ENCODE measurements at regions not wholly inside any gene's neighbourhood (a gene's known extent, or its start where the extent isn't known, plus 50 kb on each side); places are given as distances from the start of the nearest gene placed in this dataset.

DNA sequence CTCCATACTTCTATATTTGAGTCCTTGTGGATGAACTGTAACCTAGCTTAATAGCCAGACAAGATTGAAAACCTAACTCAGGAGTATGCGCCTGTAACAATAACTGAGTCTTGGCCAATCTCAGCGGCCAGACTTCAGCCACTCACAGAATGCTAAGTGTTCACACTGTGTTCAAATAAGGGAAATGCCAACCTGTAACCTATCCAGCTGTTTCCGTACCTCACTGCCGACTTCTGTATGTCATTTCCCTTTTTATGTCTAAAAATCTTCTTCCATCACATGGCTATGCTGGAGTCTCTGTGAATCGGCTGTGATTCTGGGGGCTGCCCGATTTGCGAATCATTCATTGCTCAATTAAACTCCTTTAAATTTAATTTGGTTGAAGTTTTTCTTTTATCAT, 169.2 kb downstream of the NFKBIZ start:
- H3K4me3 Mint-ChIP-seq: peak overlapping the region; percentile 4

DNA sequence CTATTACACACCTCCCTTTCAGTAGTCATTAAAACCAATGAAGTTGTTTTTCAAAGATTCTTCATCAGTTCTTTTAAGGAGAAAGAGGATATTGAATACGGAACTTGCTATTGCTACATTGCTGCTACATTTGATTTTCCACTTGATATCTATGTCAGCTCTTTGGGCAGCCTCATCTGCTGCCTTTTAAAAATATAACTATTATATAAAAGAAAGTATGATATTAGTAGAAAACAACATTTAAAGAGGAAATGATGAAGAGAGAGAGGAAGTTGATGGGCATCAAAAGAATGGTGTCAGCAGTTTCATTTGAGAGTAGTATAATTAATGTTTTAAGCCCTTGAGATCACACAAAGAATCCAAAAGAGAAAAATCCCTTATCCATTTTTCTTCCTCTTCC, 171.4 kb downstream of the NFKBIZ start:
- no peak overlapping the region for H3K4me3 Mint-ChIP-seq
- Histone ChIP-seq H3K27me3 (replicated peaks in 1 of 4; ENCODE audit: control extremely low read depth in 1 of 4, control insufficient read depth in 3 of 4, insufficient read depth in 4 of 4, low read length in 3 of 4) (no peaks in the 10 kb centered on the region), H3K79me2 (ENCODE audit: control insufficient read depth, insufficient read depth, low read length) (no peaks in the 10 kb centered on the region), H2AFZ (ENCODE audit: insufficient read depth, low read depth, low read length, poor library complexity, severe bottlenecking) (no peak overlapping the region), H3K9ac (ENCODE audit: low read length) (no peak overlapping the region), H3K4me2 (replicated peaks; ENCODE audit: low read depth, low read length, poor library complexity, severe bottlenecking) (no peak overlapping the region), H4K20me1 (ENCODE audit: control insufficient read depth, insufficient read depth, low read length, poor library complexity, severe bottlenecking) (no peaks in the 10 kb centered on the region), H3K4me3 (ENCODE audit: control extremely low read depth in 1 of 5, extremely low read depth in 1 of 5, insufficient read depth in 1 of 5, low read depth in 2 of 5, low read length in 4 of 5) (no peak overlapping the region), H3K27ac (ENCODE audit: low read length in 2 of 2) (no peak overlapping the region), H3K4me1 (ENCODE audit: control insufficient read depth in 2 of 2, insufficient read depth in 2 of 2, low read length in 2 of 2) (peaks cover 12 to 33% of the 10 kb centered on the region in 2 donors), H3K36me3 (replicated peaks in 1 of 2; ENCODE audit: control extremely low read depth in 1 of 2, control insufficient read depth in 1 of 2, extremely low read depth in 1 of 2, insufficient read depth in 2 of 2, low read length in 1 of 2) (no peaks in the 10 kb centered on the region), H3K9me3 (ENCODE audit: control extremely low read depth in 1 of 3, control insufficient read depth in 2 of 3, insufficient read depth in 1 of 3, low read length in 2 of 3) (no peaks in the 10 kb centered on the region)
- DNase-seq (no peak), ATAC-seq (ENCODE audit: low read depth) (no peak)
- POLR2A ChIA-PET: no interaction called here
- CTCF ChIA-PET: no interaction called here
- no peak overlapping the region for H3K27ac Mint-ChIP-seq
- H3K4me1 Mint-ChIP-seq: peaks cover 41% of the 10 kb centered on the region
- H3K9me3 Mint-ChIP-seq (ENCODE audit: insufficient read depth): no peaks in the 10 kb centered on the region
- WGBS (ENCODE audit: insufficient coverage): no CpG with 5 or more reads among the region's 1 CpG
- TF ChIP-seq EZH2 (IDR thresholded peaks at IDR 0.05; ENCODE audit: borderline replicate concordance, insufficient read depth, low read depth, low read length, poor library complexity, severe bottlenecking): no peak
- TF ChIP-seq, protein P1, sequence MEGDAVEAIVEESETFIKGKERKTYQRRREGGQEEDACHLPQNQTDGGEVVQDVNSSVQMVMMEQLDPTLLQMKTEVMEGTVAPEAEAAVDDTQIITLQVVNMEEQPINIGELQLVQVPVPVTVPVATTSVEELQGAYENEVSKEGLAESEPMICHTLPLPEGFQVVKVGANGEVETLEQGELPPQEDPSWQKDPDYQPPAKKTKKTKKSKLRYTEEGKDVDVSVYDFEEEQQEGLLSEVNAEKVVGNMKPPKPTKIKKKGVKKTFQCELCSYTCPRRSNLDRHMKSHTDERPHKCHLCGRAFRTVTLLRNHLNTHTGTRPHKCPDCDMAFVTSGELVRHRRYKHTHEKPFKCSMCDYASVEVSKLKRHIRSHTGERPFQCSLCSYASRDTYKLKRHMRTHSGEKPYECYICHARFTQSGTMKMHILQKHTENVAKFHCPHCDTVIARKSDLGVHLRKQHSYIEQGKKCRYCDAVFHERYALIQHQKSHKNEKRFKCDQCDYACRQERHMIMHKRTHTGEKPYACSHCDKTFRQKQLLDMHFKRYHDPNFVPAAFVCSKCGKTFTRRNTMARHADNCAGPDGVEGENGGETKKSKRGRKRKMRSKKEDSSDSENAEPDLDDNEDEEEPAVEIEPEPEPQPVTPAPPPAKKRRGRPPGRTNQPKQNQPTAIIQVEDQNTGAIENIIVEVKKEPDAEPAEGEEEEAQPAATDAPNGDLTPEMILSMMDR (IDR thresholded peaks at IDR 0.05): no peak
- intact Hi-C loops (cut with micrococcal nuclease): no loop called here
- no peaks in the 10 kb centered on the region for H3K27me3 Mint-ChIP-seq

More for the DNA sequence above, 169.2 kb downstream of the NFKBIZ start:
- intact Hi-C loops (cut with micrococcal nuclease): loop anchor here (5.0 kb wide), 1 partner anchor 39 kb away; no protein-coding TSS in a partner anchor
- Histone ChIP-seq H3K9ac (ENCODE audit: low read length) (no peak overlapping the region), H3K27me3 (replicated peaks in 1 of 4; ENCODE audit: control extremely low read depth in 1 of 4, control insufficient read depth in 3 of 4, insufficient read depth in 4 of 4, low read length in 3 of 4) (no peaks in the 10 kb centered on the region), H2AFZ (ENCODE audit: insufficient read depth, low read depth, low read length, poor library complexity, severe bottlenecking) (no peak overlapping the region), H3K9me3 (ENCODE audit: control extremely low read depth in 1 of 3, control insufficient read depth in 2 of 3, insufficient read depth in 1 of 3, low read length in 2 of 3) (no peaks in the 10 kb centered on the region), H3K4me3 (ENCODE audit: control extremely low read depth in 1 of 5, extremely low read depth in 1 of 5, insufficient read depth in 1 of 5, low read depth in 2 of 5, low read length in 4 of 5) (no peak overlapping the region), H3K79me2 (ENCODE audit: control insufficient read depth, insufficient read depth, low read length) (no peaks in the 10 kb centered on the region), H4K20me1 (ENCODE audit: control insufficient read depth, insufficient read depth, low read length, poor library complexity, severe bottlenecking) (no peaks in the 10 kb centered on the region), H3K4me1 (ENCODE audit: control insufficient read depth in 2 of 2, insufficient read depth in 2 of 2, low read length in 2 of 2) (peaks cover 7 to 19% of the 10 kb centered on the region in 2 donors), H3K27ac (ENCODE audit: low read length in 2 of 2) (peak overlapping the region in 1 of 2 donors; percentile 65), H3K4me2 (replicated peaks; ENCODE audit: low read depth, low read length, poor library complexity, severe bottlenecking) (peak overlapping the region; percentile 26), H3K36me3 (replicated peaks in 1 of 2; ENCODE audit: control extremely low read depth in 1 of 2, control insufficient read depth in 1 of 2, extremely low read depth in 1 of 2, insufficient read depth in 2 of 2, low read length in 1 of 2) (no peaks in the 10 kb centered on the region)
- Mint-ChIP-seq H3K27ac (peak overlapping the region; percentile 39), H3K9me3 (ENCODE audit: insufficient read depth) (no peaks in the 10 kb centered on the region), H3K27me3 (no peaks in the 10 kb centered on the region), H3K4me1 (peaks cover 29% of the 10 kb centered on the region)
- ATAC-seq (ENCODE audit: low read depth) (peak; percentile 58), DNase-seq (peak; percentile 70)
- TF ChIP-seq, protein P1 (IDR thresholded peaks at IDR 0.05): no peak
- TF ChIP-seq EZH2 (IDR thresholded peaks at IDR 0.05; ENCODE audit: borderline replicate concordance, insufficient read depth, low read depth, low read length, poor library complexity, severe bottlenecking): no peak
- 50% methylated on average over 2 of the region's 7 CpGs for WGBS (ENCODE audit: insufficient coverage)
- CTCF ChIA-PET: interaction anchor here (1.0 to 2.0 kb wide), 3 partner anchors 11 to 206 kb away, joined by 3 to 6 read pairs (median 5); no protein-coding TSS in a partner anchor
- POLR2A ChIA-PET: no interaction called here

Measured in B cell (primary cell).